Activated CD4-positive, CD25-positive, alpha-beta regulatory T cell treated with anti-CD3 and anti-CD28 coated beads, Interleukin-2, amount 50 U/mL, for 24 hours (primary cell): ENCODE measurements at regions not wholly inside any gene's neighbourhood (a gene's known extent, or its start where the extent isn't known, plus 50 kb on each side); places are given as distances from the start of the nearest gene placed in this dataset.
"Not testable (repeated sequence)": the region's sequence is repeated elsewhere in the genome, so short reads cannot be mapped to it uniquely, and the experiment has no call there.

Experiments used
- ATAC-seq, 2 donors: fragments of 150-1000 bp; cut with Tn5 transposase; one replicate each; pipeline ENCODE4 v1.10.0; 2021; ENCODE audit warnings: mild to moderate bottlenecking in 1 of 2, moderate library complexity in 1 of 2

GRCh38 chr11:104774578-104774977 lies 123.7 kb downstream of the CASP12 start:
- ATAC-seq, result no peak

DNA sequence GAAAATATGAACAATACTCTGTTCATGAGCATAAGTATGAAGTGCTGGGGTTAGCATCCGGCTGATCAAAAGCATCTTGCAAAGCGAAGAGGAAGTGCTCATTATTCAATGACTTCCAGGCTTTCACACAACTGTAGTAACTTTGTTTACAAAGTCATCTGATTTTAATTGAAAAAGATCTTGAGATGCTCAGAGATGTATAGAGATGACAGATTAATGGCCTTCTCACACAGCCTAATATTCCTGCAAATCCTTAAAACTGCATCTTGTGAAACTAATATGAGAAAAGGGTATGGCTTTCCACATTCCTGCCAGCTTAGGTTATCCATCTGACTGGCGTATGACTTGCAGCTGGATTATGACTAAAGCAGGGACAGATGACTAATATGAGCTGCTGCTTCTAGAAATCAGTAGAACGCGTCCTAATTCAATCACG lies 125.4 kb downstream of the CASP12 start:
- peak; percentile 53 to 69 for ATAC-seq

DNA sequence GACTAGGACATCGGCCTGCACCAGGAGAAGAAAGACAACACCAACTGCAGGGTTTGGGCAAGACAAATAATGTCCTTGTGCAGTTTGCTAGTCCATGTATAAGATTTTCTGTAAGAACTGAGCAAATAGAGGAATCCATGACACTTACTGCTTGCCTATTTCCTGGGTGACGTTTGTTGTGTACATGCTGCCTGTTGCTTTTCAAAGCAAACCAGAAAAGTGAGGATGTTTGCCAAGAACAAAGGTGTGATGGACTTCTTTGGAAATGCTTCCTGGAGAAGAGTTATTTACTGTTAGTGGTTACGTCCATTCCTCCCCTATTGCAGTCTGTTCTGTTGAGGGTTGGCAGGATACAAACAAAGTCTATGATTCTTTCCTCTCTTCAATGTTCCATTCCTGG lies 126.5 kb downstream of the CASP12 start:
- ATAC-seq, result no peak

DNA sequence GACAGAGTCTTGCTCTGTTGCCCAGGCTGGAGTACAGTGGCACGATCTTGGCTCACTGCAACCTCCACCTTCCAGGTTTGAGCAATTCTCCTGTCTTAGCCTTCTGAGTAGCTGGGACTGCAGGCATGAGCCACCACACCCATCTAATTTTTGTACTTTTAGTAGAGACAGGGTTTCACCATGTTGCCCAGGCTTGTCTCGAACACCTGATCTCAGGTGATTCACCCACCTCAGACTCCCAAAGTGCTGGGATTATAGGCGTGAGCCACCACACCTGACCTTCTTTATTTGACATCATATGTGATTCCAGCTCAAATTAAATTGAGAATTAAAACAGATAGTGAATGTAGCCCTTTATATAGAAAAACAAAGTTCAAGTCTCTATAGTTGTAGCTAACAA lies 127.2 kb downstream of the CASP12 start:
- not testable (repeated sequence) for ATAC-seq

DNA sequence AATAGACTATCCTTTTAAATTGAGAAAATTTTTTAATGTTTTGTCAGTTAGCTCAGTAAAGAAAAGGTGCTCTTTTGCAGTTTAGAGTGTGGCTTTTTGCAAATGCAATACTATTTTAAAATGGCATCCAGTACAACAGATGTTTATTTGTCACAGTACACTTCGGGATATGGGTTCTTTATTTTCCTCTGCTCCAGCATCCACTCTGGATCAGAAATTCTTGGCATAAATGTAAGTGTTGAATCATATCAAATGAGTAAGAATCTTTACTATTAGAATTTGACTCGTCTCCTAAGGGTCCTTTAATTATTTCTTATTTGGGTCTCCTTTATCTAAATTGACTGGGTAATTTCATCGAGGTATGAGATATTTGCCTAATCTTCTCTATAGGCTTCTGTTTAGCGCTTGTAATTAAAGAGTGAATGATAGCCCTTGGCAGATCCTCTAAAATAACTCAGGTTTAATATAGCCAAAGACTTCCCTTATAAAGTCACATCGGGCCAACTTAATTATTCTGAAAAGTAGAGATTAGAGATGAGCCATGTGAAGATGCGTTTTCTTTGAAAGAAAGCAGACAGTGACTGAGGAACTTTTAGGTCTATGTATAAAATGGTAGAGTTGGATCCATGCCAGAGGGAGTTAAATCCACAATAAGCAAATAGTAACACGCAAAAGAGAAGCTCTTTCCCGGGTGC lies 132.7 kb downstream of the CASP12 start:
- no peak for ATAC-seq

DNA sequence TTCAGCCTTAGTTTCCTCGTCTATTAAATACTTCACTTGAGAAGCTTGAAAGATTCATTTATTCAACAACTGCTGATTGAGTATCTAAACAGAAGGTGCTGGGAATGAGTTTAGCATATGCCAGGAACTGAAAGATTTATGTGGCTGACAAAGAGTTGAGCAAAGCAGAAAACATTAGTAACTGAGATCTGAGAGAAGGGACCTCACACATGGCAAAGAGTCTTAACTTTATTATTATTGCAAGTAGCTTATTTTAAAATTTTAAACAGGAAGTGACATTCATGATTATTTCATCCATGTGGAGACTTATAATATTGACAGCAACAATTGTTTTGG lies 133.6 kb downstream of the CASP12 start:
- no peak for ATAC-seq

GRCh38 chr11:104763930-104764709 lies 134.1 kb downstream of the CASP12 start:
- ATAC-seq, result no peak

- no peak for ATAC-seq
These were observed 136.7 kb downstream of the CASP12 start for GRCh38 chr11:104761511-104761910.

GRCh38 chr11:104759464-104759863 lies 138.8 kb downstream of the CASP12 start:
- ATAC-seq, result no peak

- peak; percentile 27 to 28 for ATAC-seq
These were observed 159.3 kb downstream of the CASP12 start for GRCh38 chr11:104738918-104739317.

DNA sequence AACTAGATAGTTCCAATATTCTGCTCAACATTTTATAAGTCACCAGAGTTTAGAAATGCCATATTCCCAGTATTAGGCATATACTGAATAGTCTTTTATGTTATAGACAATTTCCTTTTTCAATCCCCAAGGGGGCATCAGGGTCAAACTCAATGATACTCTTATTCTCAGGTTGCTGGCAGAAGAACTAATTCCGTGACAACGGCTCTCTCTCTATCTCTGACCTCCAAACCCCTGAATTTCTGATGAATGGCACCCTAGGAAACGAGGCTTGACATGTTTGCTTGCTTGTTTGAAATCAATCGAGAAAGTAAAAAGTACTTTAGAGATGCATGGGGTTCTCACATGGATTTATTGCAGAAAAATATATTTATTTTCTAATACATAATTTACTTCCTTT lies 160.1 kb downstream of the CASP12 start:
- ATAC-seq, result no peak

DNA sequence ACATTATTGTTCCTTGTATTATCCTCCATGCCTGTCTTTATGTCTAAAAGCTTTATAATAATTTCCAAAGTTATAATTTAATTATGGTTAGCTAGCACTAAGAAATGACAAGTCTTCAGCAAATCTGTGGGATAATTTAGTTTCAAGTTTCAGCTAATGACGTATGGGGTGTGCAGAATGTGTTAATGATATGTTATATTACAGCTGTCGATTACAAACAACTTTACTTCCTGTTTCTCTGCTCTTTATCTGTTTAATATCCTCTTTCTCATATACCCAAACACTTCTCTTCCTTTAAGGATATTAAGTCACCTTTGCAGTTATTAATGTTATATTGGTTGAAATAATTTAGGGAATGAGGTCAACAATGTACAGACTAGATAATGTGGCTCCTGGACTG lies 161.8 kb downstream of the CASP12 start:
- no peak for ATAC-seq

DNA sequence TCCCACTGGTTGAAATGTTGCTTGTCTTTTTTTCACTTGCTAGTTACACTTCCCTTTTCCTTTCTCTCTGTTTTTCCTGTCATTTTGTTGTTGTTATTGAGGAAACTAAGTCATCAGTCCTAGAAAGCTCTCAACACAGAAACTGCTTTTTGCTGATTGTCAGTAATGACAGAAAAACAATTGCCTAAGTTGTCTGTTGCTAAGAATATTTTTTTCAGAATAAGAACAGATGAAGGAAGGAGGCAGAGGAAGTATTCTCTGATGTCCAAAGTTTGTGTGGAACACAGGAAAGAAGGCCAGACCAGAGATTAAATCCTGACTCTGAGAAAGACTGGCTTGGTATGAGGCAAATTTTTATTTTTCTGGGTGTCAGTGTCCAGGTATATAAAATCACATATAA lies 163.3 kb downstream of the CASP12 start:
- no peak for ATAC-seq

GRCh38 chr11:104731890-104732289 lies 166.4 kb downstream of the CASP12 start:
- peak; percentile 76 to 83 for ATAC-seq

DNA sequence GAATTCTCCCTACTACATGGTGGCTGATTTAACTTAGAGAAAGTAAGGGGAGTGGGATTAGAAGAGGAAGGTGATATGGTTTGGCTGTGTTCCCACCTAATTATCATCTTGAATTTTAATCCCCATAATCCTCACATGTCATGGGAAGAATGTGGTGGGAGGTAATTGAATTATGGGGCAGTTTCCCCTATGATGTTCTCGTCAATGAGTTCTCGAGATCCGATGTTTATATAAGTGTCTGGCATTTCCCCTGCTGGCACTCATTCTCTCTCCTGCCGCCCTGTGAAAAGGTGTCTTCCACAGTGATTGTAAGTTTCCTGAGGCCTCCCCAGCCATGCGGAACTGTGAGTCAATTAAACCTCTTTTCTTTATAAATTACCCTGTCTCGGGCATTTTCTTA lies 169.3 kb downstream of the CASP12 start:
- ATAC-seq, result no peak

DNA sequence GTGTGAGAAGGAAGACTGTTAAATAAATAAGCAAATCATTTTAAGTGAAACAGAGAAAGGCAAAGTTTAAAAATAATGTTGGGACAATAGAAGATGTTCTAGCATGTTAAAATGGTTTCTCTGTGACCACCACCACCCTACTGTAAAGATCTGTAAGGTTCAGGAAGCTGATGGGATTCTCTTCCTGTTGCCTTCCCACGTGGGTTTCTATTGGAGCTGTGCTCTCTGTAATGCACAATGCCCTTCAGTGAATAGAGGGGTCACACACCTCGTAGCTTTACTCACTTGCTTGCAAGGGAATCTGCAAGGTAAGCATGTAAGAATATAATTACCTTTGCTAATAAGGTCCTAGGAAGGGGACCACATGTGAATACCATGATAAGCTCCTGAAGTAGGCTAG lies 170.5 kb downstream of the CASP12 start:
- no peak for ATAC-seq

DNA sequence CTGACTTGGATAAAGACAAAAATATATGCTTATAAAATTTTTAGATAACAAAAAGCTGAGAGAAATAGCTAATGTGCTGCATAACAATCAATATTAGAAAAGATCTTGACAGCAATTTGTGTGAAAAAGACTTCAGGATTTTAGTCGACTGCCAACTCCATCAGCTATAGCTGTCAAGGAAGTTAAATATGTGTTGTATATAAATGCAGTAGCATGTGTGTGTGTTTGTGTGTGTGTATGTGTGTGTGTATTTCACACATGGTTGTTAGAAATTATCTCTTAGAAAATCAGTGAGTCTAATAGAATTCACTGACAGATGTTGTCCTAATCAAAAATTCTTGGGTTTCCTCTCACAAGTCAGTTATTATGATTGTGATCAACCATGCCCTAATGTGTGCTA lies 171.2 kb downstream of the CASP12 start:
- ATAC-seq, result no peak

- ATAC-seq, result no peak
These were observed 172.4 kb downstream of the CASP12 start for GRCh38 chr11:104725796-104726408.

DNA sequence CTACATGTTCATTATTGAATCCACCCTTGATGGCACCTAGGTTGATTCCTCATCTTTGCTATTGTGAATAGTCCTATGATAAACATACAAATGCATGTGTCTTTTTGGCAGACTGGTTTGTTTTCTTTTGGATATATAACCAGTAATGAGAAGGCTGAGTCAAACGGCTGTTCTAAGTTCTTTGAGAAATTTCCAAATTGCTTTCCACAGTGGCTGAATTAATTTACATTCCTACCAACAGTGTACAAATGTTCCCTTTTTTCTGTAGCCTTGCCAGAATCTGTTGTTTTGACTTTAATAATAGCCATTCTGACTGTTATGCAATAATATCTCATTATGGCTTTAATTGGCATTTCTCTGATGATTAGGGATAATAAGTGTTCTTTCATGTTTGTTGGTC lies 184.9 kb downstream of the CASP12 start:
- ATAC-seq, result no peak

GRCh38 chr11:104705490-104706190 lies 192.6 kb downstream of the CASP12 start:
- ATAC-seq, result peak; percentile 93 to 94

DNA sequence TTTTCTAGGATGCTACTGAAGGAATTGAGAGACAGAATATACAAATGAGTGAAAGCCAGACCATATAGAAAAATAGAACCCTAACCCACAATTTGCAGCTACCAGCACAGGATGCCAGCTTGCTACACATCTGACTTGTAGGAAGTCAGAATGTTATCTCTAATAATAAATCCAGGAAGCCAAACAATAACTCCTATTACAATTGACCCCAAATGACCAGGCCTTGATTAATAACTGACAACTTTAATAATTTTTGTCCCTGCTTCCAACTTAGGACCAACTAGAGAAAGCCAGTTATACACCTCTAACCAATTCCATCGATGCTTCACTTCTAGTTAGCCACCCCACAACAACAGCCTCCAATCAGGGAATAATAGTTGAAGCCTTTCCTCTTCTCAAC lies 193.4 kb downstream of the CASP12 start:
- ATAC-seq, result no peak

- ATAC-seq, result no peak
These were observed 194.0 kb downstream of the CASP12 start for GRCh38 chr11:104704146-104704830.

DNA sequence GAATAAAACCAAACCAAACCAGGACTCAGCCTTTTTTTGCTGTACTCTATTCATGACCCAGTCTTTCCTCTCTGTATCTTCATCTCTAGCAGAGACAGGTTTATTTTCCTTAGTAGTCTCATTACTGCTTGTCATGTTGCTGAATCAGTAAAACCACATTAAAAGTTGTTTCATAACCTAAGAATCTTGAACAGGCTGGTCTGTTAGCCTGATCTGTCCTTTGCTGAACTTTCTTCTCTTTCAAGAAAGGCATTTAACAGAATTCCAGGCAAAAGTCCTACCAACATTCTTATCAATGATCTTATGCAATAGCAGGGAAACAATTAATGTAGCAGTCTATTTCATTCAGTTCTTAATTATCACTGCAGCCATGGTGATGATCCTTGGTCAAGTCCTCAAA lies 197.7 kb downstream of the CASP12 start:
- peak; percentile 65 to 75 for ATAC-seq
